GM19467 (cell line): ENCODE measurements at regions not wholly inside any gene's neighbourhood (a gene's known extent, or its start where the extent isn't known, plus 50 kb on each side); places are given as distances from the start of the nearest gene placed in this dataset.
"Not testable (repeated sequence)": the region's sequence is repeated elsewhere in the genome, so short reads cannot be mapped to it uniquely, and the experiment has no call there.

Experiments used
- ATAC-seq: cut with Tn5 transposase; IDR thresholded peaks from one replicate; pipeline ENCODE4 v1.9.1; 2021; ENCODE audit warnings: mild to moderate bottlenecking, moderate library complexity; ENCODE audit not compliant: unreplicated experiment

DNA sequence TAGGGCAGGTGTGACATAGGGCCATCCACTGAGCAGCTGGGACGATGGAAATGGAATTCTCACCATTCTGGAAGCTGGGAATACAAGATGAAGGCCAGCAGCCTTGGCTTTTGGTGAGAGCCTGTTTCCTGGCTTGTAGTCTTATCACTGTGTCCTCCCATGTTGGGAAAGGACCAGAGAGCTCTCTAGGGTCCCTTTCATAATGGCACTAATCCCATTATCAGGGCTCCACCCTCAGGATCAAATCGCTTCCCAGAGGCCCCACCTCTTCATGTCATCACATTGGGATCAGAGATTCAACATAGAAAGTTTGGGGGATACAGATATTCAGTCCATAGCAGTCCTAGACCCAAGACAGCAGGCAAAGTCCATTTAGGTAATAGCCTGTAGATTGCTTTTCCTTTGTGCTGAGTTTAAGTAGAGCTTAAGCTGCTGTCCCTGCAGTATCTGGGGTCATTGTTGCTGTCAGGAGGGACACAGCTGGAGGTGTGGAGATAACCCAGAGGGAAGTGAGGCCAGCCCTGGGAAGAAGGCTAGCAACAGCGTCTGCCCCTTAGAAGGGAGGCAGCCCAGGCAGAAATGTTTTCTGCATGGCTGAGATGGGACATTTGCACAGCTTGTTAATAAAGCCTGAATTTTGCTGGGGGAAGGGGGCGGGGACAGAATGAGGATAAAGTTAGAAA is 136.5 kb upstream of the GPR12 start:
- no peak for ATAC-seq

DNA sequence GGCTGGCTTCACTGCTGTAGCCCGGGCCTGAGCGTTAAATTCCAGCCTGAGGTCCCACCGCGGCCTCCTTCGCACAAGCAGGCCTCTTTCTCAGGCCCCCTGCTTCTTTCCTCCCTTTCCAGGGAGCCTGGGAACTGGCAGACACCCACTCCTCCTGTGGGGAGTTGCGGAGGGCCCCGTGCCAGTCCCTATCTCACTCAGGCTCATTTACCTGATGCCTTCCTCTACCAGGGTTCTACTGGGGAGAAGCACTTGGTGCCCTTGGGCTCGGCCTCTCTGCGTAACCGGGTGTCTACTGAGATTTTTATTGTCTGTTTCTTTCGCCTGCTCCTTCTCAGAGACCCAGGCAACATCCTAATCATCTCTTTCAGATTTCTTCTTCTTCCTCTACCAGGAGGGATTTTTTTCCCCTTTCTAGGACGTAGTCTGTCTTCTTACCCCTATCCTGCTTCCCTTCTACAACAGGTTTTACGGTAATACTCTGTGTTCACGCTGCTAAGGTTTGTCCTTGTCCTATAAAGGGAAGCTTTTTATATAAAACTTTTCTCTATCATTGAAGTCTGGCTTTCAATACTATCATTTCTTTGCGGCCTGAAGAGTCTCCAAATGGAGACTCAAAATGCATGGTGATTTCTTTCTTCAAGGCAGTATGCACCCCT is 135.4 kb upstream of the GPR12 start:
- no peak for ATAC-seq

DNA sequence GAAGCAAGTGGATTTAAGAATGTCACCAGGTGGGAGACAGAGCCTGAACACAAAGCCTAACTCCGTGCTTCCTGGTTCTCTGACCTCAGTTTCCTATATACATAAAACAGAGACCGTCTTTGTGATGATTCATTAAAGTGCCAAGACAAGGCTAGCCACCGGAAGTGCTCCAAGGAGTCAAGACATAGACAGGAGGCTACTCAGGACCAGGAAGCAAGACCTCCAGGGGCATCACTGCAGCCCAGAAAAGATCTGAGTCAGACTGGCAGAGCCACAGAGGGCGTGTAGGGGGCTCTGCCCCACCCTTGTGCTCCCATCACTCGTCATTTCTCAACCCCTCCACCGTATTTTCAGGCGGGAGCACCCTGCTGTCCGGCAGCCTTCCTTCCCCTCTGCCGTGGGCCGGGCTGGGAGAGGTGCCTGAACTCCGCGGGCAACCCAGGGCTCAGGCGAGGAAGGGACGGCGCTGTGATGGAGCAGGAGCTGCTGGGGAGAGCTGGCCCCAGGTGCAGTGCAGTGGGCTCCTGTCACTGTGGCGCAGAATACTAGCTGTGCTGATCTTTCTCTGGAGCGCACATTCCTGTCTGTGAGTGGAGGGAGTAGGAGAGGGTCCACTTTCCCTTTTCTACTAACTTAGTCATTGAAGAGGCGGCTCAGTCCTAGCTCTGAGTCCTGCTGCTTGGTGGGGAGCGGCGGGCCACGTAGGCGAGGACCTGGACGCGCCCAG is 134.7 kb upstream of the GPR12 start:
- no peak for ATAC-seq

DNA sequence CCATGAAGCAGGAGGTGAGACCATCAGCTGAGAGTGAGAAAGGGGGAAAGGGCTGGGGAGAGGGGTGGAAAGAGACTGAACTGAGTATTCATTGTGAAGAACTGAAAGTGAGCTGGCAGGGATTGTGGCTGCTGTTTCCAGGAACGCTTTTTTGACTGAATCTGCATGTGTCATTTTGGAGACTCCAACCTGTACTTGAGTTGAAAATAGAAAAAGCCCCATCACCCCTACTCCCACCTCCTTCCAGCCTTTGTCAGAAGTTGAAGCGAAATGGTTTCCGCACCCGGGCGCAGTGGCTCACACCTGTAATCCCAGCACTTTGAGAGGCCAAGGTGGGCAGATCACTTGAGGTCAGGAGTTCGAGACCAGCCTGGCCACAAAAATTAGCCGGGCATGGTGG is 128.0 kb upstream of the GPR12 start:
- ATAC-seq: no peak

DNA sequence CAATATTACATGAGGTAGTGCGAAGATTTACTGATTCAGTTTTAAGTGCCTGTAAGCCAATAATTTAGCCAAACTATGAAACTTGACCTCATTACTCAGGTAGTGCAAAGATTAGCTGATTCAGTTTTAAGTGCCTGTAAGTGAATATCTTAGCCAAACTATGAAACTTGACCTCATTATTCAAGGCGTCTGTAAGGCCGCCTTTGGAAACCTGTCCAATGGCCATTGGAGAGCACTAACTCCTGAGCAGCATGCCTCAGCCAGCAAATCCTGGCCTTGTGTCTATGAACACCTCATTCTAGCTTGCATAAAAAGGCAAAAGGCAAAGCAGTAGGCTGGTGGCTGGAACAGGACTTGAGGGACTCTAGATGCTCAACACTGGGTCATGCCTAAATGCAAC is 127.0 kb upstream of the GPR12 start:
- ATAC-seq: no peak

DNA sequence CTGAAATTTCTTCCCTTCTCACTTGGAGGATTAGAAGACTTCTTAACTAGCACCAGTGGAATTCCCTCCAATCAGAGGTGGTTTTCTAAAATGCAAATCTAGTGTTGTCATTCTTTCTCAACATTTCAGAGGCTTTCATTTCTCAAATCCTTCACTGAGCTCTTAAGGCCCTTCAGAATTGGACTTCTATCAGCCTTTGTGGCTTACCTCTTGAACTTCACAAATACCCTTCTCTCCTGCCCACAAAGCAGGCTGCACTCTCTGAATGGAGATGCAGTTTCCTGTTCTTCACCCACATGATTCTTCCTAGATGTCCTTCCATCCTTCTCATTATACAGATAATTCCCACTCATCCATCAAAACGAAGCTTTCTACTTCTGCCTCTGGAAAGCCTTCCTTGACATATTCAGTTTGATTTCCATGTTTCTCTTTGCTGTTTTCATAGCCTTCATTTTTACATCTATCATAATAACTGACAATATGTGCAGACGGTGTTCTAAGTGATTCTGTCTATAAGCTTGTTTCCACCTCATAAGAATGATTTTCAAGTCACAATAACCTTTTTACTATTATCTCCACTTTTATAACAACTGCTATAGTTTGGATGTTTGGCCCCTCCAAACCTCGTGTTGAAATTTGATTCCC is 123.1 kb upstream of the GPR12 start:
- no peak for ATAC-seq

DNA sequence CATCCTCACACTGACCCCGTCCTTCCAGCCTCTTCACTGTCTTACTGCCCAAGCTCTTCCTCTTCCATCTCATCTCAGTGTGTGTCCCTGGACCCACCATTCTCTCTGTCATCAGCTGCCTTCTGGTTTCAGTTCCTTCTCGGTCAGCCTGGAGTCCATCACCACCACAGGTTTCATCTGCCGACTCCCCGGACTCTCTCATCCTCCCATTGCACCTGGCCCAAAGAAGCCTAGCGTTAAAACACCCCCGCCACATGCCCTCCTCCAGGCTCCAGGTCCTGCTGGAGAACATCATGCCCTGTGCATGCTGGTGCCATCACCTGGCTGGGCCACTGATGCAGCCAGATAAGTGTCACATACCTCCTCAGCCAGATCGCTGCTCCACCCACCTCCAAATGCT is 122.1 kb upstream of the GPR12 start:
- ATAC-seq: no peak

DNA sequence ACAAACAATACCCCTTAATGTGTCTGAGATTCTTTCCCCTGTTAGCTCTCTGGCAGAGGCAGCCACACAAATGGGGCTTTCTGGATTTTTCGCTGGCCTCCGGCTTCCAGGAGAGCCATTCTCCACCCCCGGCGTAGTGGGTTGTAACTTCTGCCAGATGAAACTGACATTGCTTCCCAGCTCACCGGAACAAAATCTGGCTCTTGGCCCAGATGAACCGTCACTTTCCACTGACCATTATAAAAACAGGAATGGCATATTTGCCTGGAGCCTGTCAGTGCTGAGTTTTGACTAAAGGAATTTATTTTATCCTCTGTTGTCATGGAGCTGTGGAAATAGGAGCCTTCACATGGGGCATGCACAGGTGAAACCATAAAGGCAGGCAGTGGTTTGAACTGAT is 120.6 kb upstream of the GPR12 start:
- no peak for ATAC-seq

DNA sequence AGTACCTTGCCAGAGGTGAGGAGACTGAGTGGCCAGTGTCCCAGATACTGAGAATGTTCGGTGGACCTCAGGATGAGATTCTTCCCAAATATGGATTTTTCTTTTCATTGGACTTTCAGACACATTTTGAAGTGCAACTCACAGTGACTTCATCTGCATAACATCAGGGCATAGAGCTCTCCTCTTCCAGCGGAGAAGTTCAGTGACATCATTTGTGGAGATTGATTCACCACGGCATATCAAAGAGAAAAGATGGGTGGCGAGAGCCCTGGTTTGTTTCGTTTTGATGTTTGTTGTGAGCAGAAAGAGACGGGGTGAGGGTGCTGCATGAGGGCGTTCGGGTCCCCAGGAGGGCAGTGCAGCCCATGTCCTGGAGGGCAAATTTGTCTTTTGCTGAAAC is 120.1 kb upstream of the GPR12 start:
- ATAC-seq: no peak

DNA sequence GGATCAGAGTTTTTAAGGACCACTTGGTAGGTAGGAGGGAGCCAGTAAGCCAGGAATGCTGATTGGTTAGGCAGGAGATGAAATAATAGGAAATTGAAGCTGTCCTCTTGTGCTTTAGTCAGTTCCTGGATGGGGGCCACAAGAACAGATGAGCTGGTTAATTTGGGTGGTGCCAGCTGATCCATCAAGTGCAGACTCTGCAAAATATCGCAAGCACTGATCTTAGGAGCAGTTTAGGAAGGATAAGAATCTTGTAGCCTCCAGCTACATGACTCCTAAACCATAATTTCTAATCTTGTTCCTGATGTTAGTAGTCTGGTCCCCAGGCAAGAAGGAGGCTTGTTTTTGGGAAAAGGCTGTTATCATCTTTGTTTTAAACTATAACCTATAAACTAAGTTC is 117.9 kb upstream of the GPR12 start:
- no peak for ATAC-seq

DNA sequence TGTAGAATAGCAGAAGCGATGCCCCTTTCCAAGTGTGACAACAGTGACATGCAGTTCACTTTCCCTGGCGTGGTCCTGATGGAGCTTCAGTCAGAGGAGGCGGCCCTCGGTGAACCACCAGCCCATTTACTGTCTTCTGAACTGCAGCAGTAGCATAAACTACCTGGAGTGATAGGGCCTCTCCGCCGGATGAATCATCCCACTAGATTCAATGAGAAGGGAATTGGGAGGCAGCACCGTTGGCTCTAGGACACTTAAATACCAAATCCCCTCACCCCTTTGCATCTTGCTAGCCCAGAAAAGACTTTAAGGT is 112.8 kb upstream of the GPR12 start:
- no peak for ATAC-seq

DNA sequence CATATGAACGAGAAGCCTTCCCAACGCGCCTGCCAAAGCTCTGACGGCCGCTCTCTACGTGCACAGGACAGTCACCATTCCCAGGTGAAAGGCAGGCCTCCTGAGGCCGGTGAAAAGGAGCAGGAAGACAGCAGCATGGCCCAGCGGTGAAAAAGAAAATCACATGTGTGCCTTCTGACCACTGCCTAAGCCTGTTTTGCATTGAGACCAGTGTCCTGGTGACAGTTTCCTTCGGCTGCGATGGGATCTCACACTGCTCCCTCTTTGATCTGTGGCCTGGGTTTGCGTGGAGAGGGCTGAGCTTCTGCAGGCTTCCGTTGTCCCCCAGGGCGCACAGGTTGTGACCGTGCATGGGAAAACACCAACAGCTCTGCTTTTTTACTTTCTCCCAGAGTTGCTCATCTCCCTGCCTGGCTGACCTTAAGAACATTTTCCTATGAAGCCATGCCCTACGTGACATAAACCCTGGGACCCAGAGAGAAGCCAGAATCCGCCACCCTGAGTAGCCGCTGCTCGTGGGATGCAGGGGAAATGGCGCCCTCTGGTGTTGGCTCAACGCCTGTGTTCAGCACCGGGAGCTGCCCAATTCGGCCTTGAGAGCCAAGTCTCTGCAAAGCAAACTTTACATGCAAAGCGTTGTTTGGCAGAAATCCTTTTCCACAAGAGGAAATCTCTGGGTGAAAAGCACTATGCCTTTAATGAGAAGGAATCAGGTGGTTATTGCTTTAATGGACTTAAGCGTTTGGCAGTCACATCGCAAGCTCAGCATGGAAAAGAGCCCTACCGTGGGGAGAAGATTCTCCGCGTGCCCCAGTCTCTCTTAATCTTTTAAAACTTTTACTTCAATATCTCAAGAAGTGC is 112.2 kb upstream of the GPR12 start:
- ATAC-seq: no peak

DNA sequence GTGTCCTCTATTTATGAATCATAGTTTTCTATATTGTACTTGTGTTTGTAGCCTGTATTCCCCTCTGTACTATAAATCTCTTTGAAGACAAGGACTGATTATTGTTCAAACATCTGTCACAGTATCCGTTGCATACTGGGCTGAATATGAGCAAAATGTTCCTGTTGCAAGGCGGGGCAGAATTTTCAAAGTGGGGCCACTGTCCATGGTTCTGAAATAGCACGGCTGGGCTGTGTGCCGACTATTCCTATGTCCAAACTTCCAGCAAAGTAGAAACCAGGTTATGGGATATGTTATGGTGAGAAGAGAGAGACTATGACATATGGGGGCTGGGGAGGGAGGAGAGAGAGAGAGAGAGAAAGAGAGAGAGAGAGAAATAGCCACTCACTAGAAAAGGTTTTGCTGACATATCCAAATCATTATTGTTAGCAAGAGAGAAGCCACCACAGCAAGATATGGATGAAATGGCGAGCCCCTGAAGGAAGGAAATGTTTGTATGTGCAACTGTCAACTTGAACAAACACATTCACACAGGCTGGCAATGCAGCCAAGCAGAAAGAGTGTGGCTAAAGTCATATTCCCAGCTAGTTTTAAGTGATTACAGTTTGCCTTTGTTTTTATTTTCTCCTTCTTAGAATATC is 107.0 kb upstream of the GPR12 start:
- ATAC-seq: no peak

DNA sequence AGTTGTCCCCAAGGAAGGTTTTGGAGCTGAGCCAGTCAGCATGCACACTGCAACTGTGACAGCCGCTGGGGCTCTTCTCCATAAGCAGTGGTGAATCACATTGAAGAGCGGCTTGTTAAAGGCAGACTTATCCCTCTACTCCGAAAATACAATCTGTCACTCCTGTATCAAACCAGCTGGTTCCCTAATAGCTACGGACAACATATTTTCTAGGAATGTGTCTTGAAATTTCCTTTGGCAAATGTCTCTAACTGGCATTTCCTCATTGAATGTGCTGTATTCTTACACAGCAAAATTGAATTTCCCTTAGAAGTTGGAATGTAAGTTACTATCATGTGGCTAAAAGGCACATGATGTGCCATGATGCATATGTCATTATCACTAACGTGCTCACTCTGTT is 104.0 kb upstream of the GPR12 start:
- no peak for ATAC-seq

DNA sequence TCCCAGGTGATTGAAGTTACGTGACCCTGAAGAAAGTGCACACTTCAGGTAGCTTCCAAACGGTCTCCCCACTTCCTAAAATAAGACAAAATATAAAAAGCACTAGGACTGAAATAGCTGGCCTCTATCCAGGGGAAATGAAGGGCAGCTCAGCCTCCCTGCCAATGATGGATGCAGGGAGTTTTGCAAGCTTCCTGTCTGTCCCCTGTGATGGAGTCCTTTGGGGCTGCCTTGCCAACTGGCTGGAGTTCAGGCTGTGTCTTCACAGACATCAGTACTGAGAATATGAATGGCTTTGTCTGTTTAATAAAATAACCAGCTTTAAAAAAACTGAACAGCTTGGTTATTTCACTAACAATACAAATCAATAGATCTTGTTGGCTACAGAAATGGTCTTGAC is 101.4 kb upstream of the GPR12 start:
- ATAC-seq: no peak

DNA sequence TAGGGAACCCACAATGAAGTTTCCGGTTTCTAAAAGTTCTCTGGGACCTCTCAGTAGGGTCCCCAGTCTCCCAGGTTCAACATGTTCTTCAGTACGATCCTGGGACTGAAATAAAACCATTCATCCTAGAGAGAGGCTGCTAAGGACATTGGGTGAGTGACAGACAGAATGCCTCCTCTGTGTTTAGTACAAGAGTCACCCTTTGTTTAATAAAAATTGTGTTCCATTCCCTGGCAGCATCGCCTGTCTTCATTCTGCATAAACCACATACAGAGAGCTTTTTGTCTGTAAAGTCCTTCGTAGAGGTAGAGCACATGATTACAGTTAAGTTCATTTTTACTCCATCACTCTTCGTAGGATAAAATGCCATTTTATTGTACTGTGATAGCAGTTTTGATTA is 95.3 kb upstream of the GPR12 start:
- no peak for ATAC-seq

DNA sequence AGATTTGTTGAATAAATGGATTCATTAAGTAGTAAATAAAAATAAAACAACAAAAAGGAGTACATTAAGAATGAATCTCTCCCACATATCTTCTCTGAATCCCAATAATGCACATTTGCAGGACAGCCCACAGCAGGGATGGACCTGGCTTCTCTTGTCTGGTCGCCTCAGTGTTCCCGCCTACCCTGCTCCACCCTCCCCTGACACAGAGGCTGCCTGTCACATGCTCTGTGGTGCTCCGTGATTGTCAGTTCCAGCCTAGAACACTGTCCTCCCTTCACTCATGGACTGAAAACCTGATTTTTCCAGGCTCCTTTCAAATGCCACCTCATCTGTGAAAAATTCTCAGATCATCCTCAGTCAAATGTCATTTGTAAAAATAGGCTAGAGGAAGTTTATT is 94.5 kb upstream of the GPR12 start:
- no peak for ATAC-seq

DNA sequence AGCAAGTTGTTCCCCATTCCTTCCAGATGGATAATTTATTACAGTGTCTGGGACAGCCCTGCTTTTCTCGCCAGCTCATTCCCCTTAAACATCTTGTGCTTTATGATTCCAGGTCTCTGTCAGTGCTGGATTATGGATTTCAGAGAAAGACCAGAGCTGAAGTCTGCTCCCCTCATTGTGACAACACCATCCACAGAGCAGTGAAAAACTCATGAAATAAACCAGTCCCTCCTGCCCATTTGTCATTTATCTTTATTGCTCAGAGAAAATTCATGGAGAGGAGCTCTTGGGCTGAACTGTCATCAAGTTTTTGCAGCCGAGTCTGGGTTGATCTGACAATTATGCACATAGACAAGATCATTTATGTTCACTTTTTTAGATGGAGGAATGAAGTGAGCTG is 92.7 kb upstream of the GPR12 start:
- no peak for ATAC-seq

DNA sequence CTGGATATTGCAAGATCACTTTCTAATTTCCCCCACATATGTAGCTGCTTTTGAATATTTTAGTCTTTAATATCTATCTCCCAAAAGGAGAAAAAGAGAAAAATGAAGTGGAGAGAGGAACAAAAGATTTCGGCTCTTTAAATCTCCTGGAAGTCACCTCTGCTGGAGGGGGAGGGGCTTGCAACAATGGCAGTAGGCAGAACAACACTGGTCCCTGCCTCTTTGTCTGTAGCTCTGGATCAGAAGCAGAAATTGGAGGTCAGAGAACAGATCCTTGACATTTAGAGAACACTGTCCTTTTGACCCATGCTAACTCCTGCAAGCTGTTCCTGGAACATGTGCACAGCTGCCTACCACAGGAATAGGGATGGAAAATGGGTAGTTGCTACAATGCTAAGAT is 86.7 kb upstream of the GPR12 start:
- no peak for ATAC-seq

DNA sequence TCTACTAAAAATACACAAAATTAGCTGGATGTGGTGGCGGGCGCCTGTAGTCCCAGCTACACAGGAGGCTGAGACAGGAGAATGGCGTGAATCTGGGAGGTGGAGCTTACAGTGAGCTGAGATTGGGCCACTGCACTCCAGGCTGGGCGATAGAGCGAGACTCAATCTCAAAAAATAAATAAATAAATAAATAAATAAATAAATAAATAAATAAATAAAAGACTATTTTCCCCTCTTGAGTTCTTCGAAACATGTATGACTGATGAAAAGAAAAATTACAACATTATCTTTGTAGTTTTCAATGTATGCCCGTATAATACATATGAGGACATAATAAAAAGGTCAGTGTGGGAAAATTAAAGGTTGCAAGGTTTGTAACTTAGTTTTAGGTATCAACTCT is 84.5 kb upstream of the GPR12 start:
- ATAC-seq: not testable (repeated sequence)

DNA sequence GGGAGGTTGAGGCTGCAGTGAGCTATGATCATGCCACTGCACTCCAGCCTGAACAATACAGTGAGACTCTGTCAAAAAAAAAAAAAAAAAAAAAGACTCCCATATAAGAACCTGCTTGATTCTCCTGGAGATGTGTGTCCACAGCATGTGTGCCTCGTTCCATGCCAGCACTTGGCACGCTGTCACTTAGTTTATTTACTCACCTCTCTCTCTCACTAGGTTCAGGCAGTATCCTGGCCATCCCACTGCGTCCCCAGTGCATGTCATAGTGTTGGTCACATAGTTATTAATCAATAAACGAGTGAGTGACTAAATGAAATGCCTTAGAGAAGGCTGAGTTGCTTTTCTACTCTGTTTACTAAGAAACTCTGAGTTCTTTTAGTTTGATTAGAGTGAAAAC is 79.1 kb upstream of the GPR12 start:
- ATAC-seq: no peak
